ENCODE measurements at regions not wholly inside any gene's neighbourhood (a gene's known extent, or its start where the extent isn't known, plus 50 kb on each side); places are given as distances from the start of the nearest gene placed in this dataset.

DNA sequence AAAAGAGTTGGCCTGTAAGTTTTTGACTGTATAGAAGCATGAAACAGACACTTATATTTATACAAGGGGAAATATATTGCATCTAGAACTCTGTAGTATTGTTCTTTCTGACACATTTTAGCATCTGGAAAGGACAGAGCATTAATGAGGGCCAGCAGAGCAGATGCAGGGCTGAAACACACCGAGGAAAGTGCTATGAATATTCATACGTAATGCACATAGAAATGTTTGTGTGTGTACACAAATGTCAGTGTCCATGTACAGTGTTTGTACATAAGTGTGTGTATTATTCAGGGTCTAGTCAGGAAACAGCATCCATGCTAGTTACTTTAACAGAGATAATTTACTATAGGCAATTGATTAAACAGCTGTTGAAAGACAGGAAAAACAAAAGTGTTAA is 146.5 kb upstream of the DTNBP1 start:
- intact Hi-C loops (cut with micrococcal nuclease; ENCODE audit: unreplicated experiment) = no loop called here
- BruUV-seq (replicated peaks) = no TSS peak
- POLR2A ChIA-PET = no interaction called here

GRCh38 chr6:15804164-15805154 is 141.6 kb upstream of the DTNBP1 start:
- Histone ChIP-seq H3K79me2 (ENCODE audit: insufficient read depth, low read depth, low read length) (no peaks in the 10 kb centered on the region), H4K20me1 (ENCODE audit: insufficient read depth, low read length) (no peaks in the 10 kb centered on the region), H3K9me3 (ENCODE audit: low read length) (no peaks in the 10 kb centered on the region), H2AFZ (ENCODE audit: low read length) (no peak overlapping the region), H3K9me2 (ENCODE audit: insufficient read depth, low read length) (no peaks in the 10 kb centered on the region), H3K4me1 (ENCODE audit: insufficient read depth, low read length, poor library complexity, severe bottlenecking) (no peaks in the 10 kb centered on the region), H3K4me3 (ENCODE audit: low read depth, low read length, poor library complexity, severe bottlenecking) (no peak overlapping the region), H3K36me3 (ENCODE audit: insufficient read depth, low read length) (no peaks in the 10 kb centered on the region), H3K4me2 (ENCODE audit: low read length) (no peak overlapping the region), H3K27ac (ENCODE audit: low read depth, low read length, poor library complexity, severe bottlenecking) (no peak overlapping the region)
- ChIA-PET POLR2A (no interaction called here), CTCF (ENCODE audit: unreplicated experiment) (no interaction called here)
- DNase-seq (ENCODE audit: low spot score) = no peak
- intact Hi-C loops (cut with micrococcal nuclease; ENCODE audit: unreplicated experiment) = no loop called here
- no TSS peak for BruUV-seq (replicated peaks)
- no peak for TF ChIP-seq CTCF (conservative IDR thresholded peaks at IDR 0.05; ENCODE audit: low read length)
- no peak for TF ChIP-seq EZH2phosphoT487 (IDR thresholded peaks at IDR 0.05; ENCODE audit: borderline replicate concordance, low read depth, low read length)

More for the DNA sequence above, 146.5 kb upstream of the DTNBP1 start:
- no peak for DNase-seq (ENCODE audit: low spot score)
- CTCF ChIA-PET (ENCODE audit: unreplicated experiment) = no interaction called here
- Histone ChIP-seq H3K4me2 (ENCODE audit: low read length) (no peak overlapping the region), H3K9me3 (ENCODE audit: low read length) (no peaks in the 10 kb centered on the region), H3K79me2 (ENCODE audit: insufficient read depth, low read depth, low read length) (no peaks in the 10 kb centered on the region), H3K4me3 (ENCODE audit: low read depth, low read length, poor library complexity, severe bottlenecking) (no peak overlapping the region), H3K36me3 (ENCODE audit: insufficient read depth, low read length) (no peaks in the 10 kb centered on the region), H2AFZ (ENCODE audit: low read length) (no peak overlapping the region), H3K9me2 (ENCODE audit: insufficient read depth, low read length) (no peaks in the 10 kb centered on the region), H3K27ac (ENCODE audit: low read depth, low read length, poor library complexity, severe bottlenecking) (no peak overlapping the region), H4K20me1 (ENCODE audit: insufficient read depth, low read length) (no peaks in the 10 kb centered on the region), H3K4me1 (ENCODE audit: insufficient read depth, low read length, poor library complexity, severe bottlenecking) (no peaks in the 10 kb centered on the region)
- TF ChIP-seq CTCF (conservative IDR thresholded peaks at IDR 0.05; ENCODE audit: low read length) = no peak

- no peak for DNase-seq (ENCODE audit: low spot score)
- H3K4me1 ChIP-seq (ENCODE audit: insufficient read depth, low read length, poor library complexity, severe bottlenecking) = no peaks in the 10 kb centered on the region
- ChIA-PET POLR2A (no interaction called here), CTCF (ENCODE audit: unreplicated experiment) (no interaction called here)
- no peak overlapping the region for H3K27ac ChIP-seq (ENCODE audit: low read depth, low read length, poor library complexity, severe bottlenecking)
- H3K9me2 ChIP-seq (ENCODE audit: insufficient read depth, low read length) = no peaks in the 10 kb centered on the region
- TF ChIP-seq CTCF (conservative IDR thresholded peaks at IDR 0.05; ENCODE audit: low read length) = no peak
- no peak for TF ChIP-seq EZH2phosphoT487 (IDR thresholded peaks at IDR 0.05; ENCODE audit: borderline replicate concordance, low read depth, low read length)
- no peak overlapping the region for H3K4me2 ChIP-seq (ENCODE audit: low read length)
- intact Hi-C loops (cut with micrococcal nuclease; ENCODE audit: unreplicated experiment) = no loop called here
- BruUV-seq (replicated peaks) = no TSS peak
- H4K20me1 ChIP-seq (ENCODE audit: insufficient read depth, low read length) = no peaks in the 10 kb centered on the region
- H3K79me2 ChIP-seq (ENCODE audit: insufficient read depth, low read depth, low read length) = no peaks in the 10 kb centered on the region
- H3K4me3 ChIP-seq (ENCODE audit: low read depth, low read length, poor library complexity, severe bottlenecking) = no peak overlapping the region
- no peaks in the 10 kb centered on the region for H3K9me3 ChIP-seq (ENCODE audit: low read length)
- H2AFZ ChIP-seq (ENCODE audit: low read length) = no peak overlapping the region
- H3K36me3 ChIP-seq (ENCODE audit: insufficient read depth, low read length) = no peaks in the 10 kb centered on the region
These were observed 139.6 kb upstream of the DTNBP1 start for GRCh38 chr6:15802466-15802865.

Data from OCI-LY7 (cell line).